ENCODE measurements at regions not wholly inside any gene's neighbourhood (a gene's known extent, or its start where the extent isn't known, plus 50 kb on each side); places are given as distances from the start of the nearest gene placed in this dataset.

DNA sequence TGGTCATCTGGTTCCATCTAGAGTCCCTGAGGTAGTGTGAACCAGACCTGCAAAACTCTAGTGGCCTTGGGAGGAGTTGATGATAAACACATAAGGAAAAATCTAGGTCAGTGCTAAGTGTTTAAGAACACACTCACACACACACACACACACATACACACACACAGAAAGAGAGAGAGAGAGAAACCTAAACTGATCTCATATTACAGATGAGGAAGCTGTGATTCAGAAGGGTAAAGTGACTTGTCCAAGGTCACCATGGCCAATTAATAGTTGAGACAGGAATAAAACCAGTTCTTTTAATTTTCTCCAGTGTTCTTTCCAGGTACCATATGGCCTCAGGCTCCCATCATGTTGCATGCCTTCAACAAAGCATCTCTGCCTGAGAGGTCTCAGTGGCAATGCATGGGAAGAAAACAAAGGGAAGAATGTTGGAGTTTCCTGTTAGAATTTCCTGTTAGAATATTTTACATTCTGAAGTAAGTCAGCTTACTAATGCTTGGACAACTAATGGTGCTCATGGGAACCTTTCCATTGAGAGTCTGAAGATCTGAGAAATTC lies 77.3 kb upstream of the TSPAN2 start:
- no peaks in the 10 kb centered on the region for H3K4me1 Mint-ChIP-seq (ENCODE audit: low read depth, unreplicated experiment)
- no peak for TF ChIP-seq CTCF (IDR thresholded peaks at IDR 0.05; ENCODE audit: unreplicated experiment)
- H3K36me3 Mint-ChIP-seq (ENCODE audit: insufficient read depth, unreplicated experiment), result no peaks in the 10 kb centered on the region
- no peak for DNase-seq
- H3K9me3 Mint-ChIP-seq (ENCODE audit: low read depth, unreplicated experiment), result no peaks in the 10 kb centered on the region
- no peak overlapping the region for H3K4me3 Mint-ChIP-seq (ENCODE audit: low read depth, unreplicated experiment)
- BruUV-seq (replicated peaks), result no TSS peak
- intact Hi-C loops (cut with micrococcal nuclease; ENCODE audit: unreplicated experiment), result no loop called here
- no peak overlapping the region for H3K27ac Mint-ChIP-seq (ENCODE audit: unreplicated experiment)
- H3K27me3 Mint-ChIP-seq (ENCODE audit: unreplicated experiment), result peaks cover 20% of the 10 kb centered on the region
- CTCF ChIA-PET, result no interaction called here

DNA sequence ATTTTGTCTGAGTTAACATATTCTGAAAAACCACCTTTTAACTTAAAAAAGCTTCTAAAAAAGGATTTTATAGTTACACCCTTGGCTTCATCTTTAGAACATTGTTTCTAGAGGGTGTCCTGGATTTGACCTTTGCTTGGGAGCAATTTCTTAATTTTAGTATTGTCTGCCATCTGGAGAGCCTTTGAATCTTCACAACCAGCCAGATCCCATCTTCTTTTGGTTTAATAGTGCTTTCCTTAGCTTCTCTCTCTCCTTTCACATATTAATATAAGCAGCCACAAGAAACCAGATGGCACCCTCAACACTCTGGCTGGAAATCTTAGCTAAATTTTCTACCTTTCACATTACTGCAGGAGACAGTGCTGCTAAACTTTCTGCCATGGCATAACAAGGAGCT lies 76.5 kb upstream of the TSPAN2 start:
- Mint-ChIP-seq H3K9me3 (ENCODE audit: low read depth, unreplicated experiment) (no peaks in the 10 kb centered on the region), H3K4me1 (ENCODE audit: low read depth, unreplicated experiment) (no peaks in the 10 kb centered on the region), H3K4me3 (ENCODE audit: low read depth, unreplicated experiment) (no peak overlapping the region), H3K27ac (ENCODE audit: unreplicated experiment) (no peak overlapping the region), H3K27me3 (ENCODE audit: unreplicated experiment) (peaks cover 11% of the 10 kb centered on the region), H3K36me3 (ENCODE audit: insufficient read depth, unreplicated experiment) (no peaks in the 10 kb centered on the region)
- CTCF ChIA-PET, result interaction anchor here (0.7 kb wide), 1 partner anchor 459 kb away, joined by 3 read pairs; no protein-coding TSS in a partner anchor
- TF ChIP-seq CTCF (IDR thresholded peaks at IDR 0.05; ENCODE audit: unreplicated experiment), result no peak
- no TSS peak for BruUV-seq (replicated peaks)
- intact Hi-C loops (cut with micrococcal nuclease; ENCODE audit: unreplicated experiment), result no loop called here
- DNase-seq, result no peak

- CTCF ChIA-PET, result interaction anchor here (0.7 kb wide), 1 partner anchor 460 kb away, joined by 3 read pairs; no protein-coding TSS in a partner anchor
- intact Hi-C loops (cut with micrococcal nuclease; ENCODE audit: unreplicated experiment), result no loop called here
- no peak for TF ChIP-seq CTCF (IDR thresholded peaks at IDR 0.05; ENCODE audit: unreplicated experiment)
- peaks cover 5% of the 10 kb centered on the region for H3K27me3 Mint-ChIP-seq (ENCODE audit: unreplicated experiment)
- no peak for DNase-seq
- BruUV-seq (replicated peaks), result no TSS peak
- H3K9me3 Mint-ChIP-seq (ENCODE audit: low read depth, unreplicated experiment), result no peaks in the 10 kb centered on the region
- no peaks in the 10 kb centered on the region for H3K4me1 Mint-ChIP-seq (ENCODE audit: low read depth, unreplicated experiment)
- H3K36me3 Mint-ChIP-seq (ENCODE audit: insufficient read depth, unreplicated experiment), result no peaks in the 10 kb centered on the region
- H3K4me3 Mint-ChIP-seq (ENCODE audit: low read depth, unreplicated experiment), result no peak overlapping the region
- no peak overlapping the region for H3K27ac Mint-ChIP-seq (ENCODE audit: unreplicated experiment)
These were observed 75.8 kb upstream of the TSPAN2 start for GRCh38 chr1:115164940-115165705.

GRCh38 chr1:115164484-115164883 lies 75.2 kb upstream of the TSPAN2 start:
- TF ChIP-seq CTCF (IDR thresholded peaks at IDR 0.05; ENCODE audit: unreplicated experiment), result no peak
- H3K27me3 Mint-ChIP-seq (ENCODE audit: unreplicated experiment), result no peaks in the 10 kb centered on the region
- no peaks in the 10 kb centered on the region for H3K4me1 Mint-ChIP-seq (ENCODE audit: low read depth, unreplicated experiment)
- DNase-seq, result no peak
- BruUV-seq (replicated peaks), result no TSS peak
- CTCF ChIA-PET, result no interaction called here
- no peak overlapping the region for H3K27ac Mint-ChIP-seq (ENCODE audit: unreplicated experiment)
- H3K36me3 Mint-ChIP-seq (ENCODE audit: insufficient read depth, unreplicated experiment), result no peaks in the 10 kb centered on the region
- no peak overlapping the region for H3K4me3 Mint-ChIP-seq (ENCODE audit: low read depth, unreplicated experiment)
- H3K9me3 Mint-ChIP-seq (ENCODE audit: low read depth, unreplicated experiment), result no peaks in the 10 kb centered on the region
- intact Hi-C loops (cut with micrococcal nuclease; ENCODE audit: unreplicated experiment), result no loop called here
